ENCODE measurements at regions not wholly inside any gene's neighbourhood (a gene's known extent, or its start where the extent isn't known, plus 50 kb on each side); places are given as distances from the start of the nearest gene placed in this dataset.

GRCh38 chrX:42973321-42973720 is 195.4 kb upstream of the PPP1R2C start:
- TF ChIP-seq POLR2A (IDR thresholded peaks at IDR 0.05; ENCODE audit: low read length) (no peak), GATA1 (IDR thresholded peaks at IDR 0.05; ENCODE audit: low read depth, low read length) (no peak)

Data from erythroblast (primary cell).